ENCODE measurements at regions not wholly inside any gene's neighbourhood (a gene's known extent, or its start where the extent isn't known, plus 50 kb on each side); places are given as distances from the start of the nearest gene placed in this dataset.
"Not testable (repeated sequence)": the region's sequence is repeated elsewhere in the genome, so short reads cannot be mapped to it uniquely, and the experiment has no call there.

DNA sequence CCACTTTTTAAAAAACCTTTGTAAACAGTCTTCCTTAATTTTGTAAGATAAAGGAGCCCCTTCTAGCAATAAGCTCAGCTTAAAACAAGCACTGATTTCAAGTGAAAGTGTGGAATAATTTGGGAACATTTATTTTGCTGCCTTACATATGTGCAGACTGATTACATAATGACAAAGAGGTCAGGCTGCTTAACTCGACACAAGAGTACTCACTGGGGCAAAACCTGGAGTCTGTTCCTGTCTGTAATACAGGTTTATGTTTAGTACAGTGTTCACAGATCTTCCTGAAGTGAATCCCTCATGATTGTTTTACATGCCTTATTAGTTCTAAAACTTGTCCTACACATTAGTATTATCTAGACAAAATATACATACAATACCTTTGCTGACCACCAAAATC, 609.8 kb downstream of the LMO7 start:
- no peak for DNase-seq

DNA sequence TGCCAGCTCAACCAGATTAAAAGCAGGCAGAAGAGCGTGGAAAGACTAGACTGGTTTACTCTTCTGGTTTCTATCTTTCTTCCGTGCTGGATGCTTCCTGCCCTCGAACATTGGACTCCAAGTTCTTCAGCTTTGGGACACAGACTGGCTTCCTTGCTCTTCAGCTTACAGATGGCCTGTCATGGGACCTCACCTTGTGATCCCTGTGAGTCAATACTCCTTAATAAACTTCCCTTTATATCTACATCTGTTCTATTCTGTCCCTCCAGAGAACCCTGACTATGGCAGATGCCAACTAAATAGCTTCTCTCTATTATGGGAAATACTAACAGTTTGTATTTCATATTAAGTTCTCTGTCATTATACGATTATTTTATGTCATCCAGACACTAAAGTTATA, 609.1 kb downstream of the LMO7 start:
- no peak for DNase-seq

GRCh38 chr13:76243120-76243519, 607.0 kb downstream of the LMO7 start:
- DNase-seq = not testable (repeated sequence)

DNA sequence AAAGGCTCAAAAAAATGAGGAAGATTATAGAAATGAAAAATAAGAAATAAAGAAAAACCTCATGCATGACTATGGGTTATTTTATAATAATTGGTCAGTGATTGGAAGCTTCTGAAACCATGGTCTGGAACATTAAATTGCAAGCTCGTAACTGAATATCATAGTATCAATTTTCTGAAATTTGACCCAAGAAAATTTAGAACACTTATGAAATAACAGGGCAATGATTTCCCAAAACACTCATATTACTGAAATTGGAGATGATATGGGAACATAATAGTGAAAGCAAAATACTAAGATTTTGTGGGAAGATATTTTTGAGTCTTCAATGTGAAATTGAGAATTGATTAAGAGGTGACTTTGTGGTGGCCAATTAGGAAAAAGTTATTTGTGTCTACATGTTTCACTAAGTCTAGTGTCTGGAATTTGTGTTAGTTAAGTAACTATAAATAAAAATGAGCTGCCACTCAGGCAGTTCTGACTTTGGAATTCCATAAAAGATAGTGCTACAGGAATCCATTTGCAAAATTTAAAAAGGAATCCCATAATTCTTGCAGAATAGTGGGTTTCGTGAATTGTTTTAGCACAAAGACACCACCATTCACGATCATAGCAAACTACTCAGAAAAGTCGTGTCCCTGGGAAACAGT, 603.0 kb downstream of the LMO7 start:
- DNase-seq = no peak

DNA sequence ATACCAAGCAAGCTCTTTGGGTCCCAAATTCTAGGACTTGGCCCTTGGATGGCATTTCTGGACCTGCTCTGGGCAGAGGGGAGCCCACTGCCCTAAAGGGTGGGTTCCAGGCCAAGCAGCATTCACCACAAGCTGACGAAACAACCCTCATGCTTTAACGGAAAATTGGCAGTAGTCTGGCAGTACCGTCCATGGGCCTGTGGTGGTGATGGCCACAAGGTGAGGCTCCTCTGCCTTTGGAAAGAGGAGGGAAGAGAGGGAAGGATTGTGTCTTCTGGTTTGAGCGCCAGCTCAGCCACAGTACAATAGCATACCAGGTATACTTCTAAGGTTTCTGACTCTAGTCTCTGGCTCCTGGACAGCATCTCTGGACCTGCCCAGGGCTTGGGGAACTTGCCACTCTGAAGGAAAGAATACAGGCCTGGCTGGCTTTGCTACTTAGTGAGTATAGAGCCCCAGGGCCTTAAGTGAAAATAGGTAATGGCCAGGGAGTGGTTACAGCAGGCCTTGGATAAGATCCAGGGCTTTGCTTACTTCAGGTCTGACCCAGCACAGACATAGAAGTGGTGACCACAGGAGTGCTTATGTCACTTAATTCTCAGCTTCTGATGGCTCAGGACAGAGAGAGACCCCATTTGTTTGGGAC, 595.5 kb downstream of the LMO7 start:
- no peak for DNase-seq

DNA sequence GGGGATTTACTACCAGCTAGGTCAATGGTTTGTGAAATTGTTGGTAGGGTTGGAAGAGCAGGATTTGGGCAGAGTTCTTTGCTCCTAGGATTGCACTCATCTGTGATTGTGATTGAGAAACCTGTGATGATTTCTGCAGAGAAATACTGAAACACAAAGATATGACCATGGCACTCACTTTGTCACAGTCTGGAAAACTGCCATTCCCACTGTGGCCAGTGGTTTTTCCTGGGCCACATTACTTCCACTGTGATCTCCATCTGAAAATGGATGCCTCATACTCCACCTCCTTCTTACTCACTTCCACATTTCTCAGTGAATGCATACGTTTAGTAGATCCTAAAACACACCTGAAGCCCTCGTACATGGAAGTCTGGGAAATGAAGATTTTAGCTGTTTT, 593.2 kb downstream of the LMO7 start:
- DNase-seq = no peak

DNA sequence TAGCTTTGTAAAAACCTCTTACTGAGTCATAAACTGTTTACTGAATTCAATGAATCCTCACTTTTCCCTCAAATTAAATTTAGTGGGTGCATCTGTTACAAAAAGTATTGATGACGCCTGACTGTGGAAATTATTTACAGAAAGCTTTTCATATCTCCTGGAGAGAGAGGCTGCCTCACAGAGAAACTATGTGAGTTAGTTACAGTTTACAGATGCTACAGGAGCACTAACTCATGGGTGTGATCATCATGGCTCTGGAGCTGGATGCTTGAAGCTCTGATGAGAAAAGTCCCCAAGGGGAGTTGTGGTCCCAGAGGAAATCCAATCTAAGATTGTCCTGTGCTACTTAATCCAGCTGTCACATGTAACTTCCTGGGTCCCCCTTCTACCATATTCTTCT, 590.8 kb downstream of the LMO7 start:
- DNase-seq = no peak

- no peak for DNase-seq
These were observed 589.8 kb downstream of the LMO7 start for GRCh38 chr13:76225815-76226489.

GRCh38 chr13:76223999-76224398, 587.9 kb downstream of the LMO7 start:
- no peak for DNase-seq

- DNase-seq = no peak
These were observed 587.4 kb downstream of the LMO7 start for GRCh38 chr13:76223565-76223964.

DNA sequence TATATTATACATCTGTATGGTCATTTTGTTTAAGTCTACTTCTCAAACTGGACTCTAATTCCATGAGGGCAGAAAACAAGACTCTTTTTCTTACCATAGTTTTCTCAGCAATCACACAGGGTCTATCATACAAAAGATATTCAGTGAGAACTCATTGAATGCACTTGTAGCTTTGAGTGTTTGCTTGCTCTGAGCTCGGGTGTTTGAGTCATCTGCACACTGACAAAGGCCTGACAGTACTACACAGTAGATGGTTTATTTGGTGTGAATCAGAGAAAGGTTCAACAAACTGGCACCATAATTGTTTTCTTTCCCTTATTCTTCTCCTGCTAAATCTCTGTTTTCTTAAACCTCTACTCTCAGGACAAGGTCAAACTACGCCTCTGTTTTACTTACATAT, 586.4 kb downstream of the LMO7 start:
- DNase-seq = no peak

- DNase-seq = no peak
These were observed 580.6 kb downstream of the LMO7 start for GRCh38 chr13:76216729-76217128.

GRCh38 chr13:76214001-76214400, 577.9 kb downstream of the LMO7 start:
- no peak for DNase-seq

DNA sequence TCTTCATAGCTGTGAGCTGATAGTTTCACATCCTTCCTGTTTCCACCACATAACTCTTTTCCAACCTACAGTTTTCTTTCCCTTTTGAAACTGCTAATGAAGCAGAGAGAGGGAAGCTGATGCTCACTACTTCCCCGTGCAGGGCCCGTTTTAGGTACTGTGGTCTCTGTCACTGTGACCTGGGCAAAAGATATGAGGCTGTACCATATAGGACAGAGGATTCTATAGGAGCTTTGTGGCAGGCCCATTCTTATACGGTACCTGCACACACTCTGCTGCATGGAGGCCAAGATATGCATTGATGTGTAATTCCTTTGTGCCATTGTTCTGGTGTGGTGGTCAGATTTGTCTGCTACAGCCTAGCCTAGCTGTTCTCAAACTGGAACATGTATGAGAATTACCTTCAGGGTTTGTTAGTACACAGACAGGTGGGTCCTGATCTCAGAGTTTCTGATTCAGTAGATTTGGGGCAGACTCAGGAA, 577.3 kb downstream of the LMO7 start:
- DNase-seq = no peak

DNA sequence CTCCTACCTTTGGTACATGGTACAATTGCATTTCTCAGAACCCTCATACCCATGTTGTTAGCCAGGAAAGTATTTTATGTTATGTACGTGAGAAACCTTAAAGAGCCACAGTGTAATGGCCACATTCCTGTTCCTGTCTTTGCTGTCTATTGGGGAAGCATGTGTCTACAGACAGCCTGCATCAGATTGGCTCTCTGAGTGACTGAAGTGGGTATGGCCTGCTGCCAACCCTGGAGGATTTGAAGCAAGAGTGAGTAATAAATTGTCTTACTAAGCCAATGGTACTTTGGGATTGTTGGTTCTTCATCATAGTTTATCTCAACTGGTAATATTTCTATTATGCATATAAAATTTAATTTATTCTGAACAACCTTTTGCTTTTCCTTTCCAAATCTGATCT, 574.1 kb downstream of the LMO7 start:
- DNase-seq = no peak

DNA sequence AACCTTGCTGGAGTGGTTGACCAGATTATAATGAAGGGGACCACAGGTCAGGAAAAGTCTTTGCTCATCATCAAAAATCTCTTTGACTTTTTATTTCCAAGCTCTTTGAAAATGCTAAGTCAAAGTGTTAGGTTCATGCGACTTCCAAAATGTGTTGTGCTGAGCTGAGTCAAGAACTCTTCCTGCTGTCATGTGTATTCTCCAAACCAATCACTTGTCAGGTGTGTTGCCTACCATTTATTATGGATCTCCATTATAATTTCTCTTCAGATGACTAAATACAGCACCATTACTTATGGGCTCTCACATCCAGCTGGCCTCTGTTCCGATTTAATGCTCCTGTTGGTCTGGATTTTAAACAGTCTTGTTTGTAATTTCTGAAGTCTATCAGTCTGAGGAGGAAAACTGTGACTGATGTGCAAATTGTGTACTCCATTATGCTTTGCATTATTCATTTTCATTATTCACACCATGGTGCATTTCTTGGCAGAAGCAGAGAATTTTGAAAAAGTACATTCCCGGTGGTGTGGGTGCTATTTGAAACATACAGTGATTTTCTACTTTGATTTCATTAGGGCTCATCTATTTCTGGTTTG, 562.5 kb downstream of the LMO7 start:
- DNase-seq = no peak

DNA sequence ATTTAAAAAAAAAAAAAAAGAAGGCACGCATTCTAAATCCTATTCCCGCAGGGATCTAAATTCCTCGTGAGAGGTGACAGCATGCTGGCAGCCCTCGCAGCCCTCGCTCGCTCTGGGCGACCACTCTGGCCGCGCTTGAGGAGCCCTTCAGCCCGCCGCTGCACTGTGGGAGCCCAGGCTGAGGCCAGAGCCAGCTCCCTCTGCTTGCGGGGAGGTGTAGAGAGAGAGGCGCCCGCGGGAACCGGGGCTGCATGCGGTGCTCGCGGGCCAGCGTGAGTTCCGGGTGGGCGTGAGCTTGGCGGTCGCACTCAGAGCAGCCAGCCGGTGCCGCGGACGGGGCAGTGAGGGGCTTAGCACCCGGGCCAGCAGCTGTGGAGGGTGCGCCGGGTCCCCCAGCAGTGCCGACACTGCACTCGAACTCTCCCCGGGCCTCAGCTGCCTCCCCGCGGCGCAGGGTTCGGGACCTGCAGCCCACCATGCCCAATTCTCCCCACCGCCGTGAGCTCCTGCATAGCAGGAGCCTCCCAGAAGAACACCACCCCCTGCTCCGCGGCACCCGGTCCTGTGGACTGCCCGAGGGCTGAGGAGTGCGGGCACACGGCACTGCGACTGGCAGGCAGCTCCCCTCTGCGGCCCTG, 553.9 kb downstream of the LMO7 start:
- no peak for DNase-seq

DNA sequence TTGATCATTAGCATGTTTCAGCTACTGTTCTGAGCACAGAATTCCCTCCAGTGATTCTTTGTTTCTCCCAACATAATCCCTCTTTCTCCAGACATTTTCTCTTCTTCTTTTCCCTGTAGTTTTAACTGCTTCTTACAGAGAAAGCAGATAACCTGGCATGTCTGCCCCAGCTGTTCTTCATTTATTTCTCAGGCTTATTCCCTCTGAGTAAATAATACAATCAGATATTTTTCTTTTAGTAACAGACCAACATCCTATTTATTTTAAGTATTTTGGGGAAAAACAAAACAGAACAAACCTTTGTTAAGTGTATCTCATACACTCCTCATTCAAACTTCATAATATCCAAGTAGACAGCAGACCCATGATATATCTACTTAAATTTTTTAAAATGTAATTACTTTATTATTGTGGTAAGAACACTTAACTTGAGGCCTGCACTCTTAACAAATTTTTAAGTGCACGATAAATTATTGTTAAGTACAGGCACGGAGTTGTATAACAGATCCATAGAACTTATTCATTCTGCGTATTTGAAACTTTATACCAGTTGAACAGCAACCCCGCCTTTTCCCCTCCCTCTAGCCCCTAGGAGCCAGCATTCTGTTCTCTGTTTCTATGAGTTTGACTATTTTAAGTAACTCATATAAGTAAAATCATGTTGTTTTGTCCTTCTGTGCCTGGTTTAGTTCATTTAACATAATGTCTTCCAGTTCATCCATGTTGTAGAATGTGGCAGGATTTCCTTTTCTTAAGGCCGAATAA, 540.0 kb downstream of the LMO7 start:
- no peak for DNase-seq

GRCh38 chr13:76168661-76169060, 532.5 kb downstream of the LMO7 start:
- no peak for DNase-seq

DNA sequence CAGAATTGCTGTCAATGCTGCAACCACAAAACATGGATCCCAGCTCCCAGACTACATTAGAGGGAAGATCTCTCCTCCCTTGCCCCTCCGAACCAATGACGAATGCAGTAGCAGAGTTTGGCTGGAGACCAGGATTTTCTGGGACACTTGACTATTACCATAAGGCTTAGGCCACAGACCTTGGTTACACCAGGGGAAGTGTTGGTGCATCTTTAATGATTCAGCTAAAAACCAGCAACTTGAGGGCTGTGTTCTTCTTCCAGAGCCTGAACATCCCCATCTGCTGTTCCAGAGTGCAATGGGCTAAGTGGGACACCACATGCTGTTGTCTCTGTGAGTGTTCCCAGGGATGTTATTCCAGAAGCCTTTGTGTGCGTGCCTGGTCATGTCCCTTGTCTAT, 528.2 kb downstream of the LMO7 start:
- DNase-seq = no peak

GRCh38 chr13:76163761-76164160, 527.6 kb downstream of the LMO7 start:
- DNase-seq = no peak

Measured in stimulated activated CD4-positive, alpha-beta T cell treated with anti-CD3 and anti-CD28 coated beads, Interleukin-4, amount 100 ng/mL, for 24 hours (primary cell).